ENCODE measurements at regions not wholly inside any gene's neighbourhood (a gene's known extent, or its start where the extent isn't known, plus 50 kb on each side); places are given as distances from the start of the nearest gene placed in this dataset.

DNA sequence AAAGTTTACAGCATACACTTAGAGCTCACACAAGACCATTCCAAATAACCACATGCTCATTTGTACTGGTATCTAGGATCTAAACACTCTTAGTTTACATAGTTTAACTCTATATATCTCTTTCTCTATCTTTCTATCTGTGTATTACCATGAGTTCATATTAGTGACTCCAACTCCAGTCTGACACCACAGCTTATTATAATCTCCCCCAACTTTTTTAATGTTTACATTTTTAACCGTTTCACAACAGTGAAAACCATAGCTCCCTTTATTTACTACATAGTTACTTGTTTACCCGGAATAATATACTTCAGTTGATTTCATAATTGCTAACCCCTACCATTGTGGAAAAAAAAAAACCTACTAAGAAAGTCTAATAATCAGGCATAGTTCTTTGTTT is 362.4 kb upstream of the RGS17 start:
- ATAC-seq: no peak
- TF ChIP-seq ZNF8 (CRISPR knock-in tag; IDR thresholded peaks at IDR 0.05) (no peak), ZFP30 (CRISPR knock-in tag; IDR thresholded peaks at IDR 0.05) (no peak), ARNTL (CRISPR knock-in tag; IDR thresholded peaks at IDR 0.05; ENCODE audit: borderline replicate concordance, low read depth) (no peak), TCF4 (CRISPR knock-in tag; IDR thresholded peaks at IDR 0.05; ENCODE audit: borderline replicate concordance) (no peak), TSHZ2 (CRISPR knock-in tag; IDR thresholded peaks at IDR 0.05) (no peak)

GRCh38 chr6:153489479-153489878 is 358.4 kb upstream of the RGS17 start:
- TF ChIP-seq ISL1 (CRISPR knock-in tag; IDR thresholded peaks at IDR 0.05) (peak; percentile 84), TCF4 (CRISPR knock-in tag; IDR thresholded peaks at IDR 0.05; ENCODE audit: borderline replicate concordance) (peak; percentile 65; the same call in 1 of the 2 replicates), ESRRG (CRISPR knock-in tag; IDR thresholded peaks at IDR 0.05) (no peak), TSHZ2 (CRISPR knock-in tag; IDR thresholded peaks at IDR 0.05) (peak; percentile 54)
- TF ChIP-seq, protein P1, sequence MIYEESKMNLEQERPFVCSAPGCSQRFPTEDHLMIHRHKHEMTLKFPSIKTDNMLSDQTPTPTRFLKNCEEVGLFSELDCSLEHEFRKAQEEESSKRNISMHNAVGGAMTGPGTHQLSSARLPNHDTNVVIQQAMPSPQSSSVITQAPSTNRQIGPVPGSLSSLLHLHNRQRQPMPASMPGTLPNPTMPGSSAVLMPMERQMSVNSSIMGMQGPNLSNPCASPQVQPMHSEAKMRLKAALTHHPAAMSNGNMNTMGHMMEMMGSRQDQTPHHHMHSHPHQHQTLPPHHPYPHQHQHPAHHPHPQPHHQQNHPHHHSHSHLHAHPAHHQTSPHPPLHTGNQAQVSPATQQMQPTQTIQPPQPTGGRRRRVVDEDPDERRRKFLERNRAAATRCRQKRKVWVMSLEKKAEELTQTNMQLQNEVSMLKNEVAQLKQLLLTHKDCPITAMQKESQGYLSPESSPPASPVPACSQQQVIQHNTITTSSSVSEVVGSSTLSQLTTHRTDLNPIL (CRISPR knock-in tag; IDR thresholded peaks at IDR 0.05; ENCODE audit: low read depth): no peak
- ATAC-seq: no peak

DNA sequence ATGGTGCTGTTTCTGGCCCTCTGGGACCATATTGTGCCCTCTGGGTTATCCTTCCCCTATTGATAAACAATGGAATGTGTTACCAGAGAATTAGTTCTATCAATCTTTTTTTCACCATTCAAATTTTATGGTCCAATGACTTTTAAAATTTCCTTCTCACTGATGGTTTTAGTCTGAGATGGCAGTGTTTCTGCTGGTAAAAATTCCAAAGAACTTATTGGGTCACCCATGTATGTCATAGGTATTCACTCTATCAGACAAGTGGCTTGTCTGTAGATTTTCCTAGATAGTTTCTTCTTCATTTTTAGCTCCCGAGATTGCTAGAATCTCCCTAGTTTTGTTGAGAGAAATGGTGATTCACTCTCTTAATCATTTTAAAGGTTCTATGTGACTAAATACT is 357.2 kb upstream of the RGS17 start:
- TF ChIP-seq OSR1 (CRISPR knock-in tag; IDR thresholded peaks at IDR 0.05) (no peak), TSHZ2 (CRISPR knock-in tag; IDR thresholded peaks at IDR 0.05) (no peak), PATZ1 (CRISPR knock-in tag; IDR thresholded peaks at IDR 0.05; ENCODE audit: borderline replicate concordance) (no peak), ZFP30 (CRISPR knock-in tag; IDR thresholded peaks at IDR 0.05) (no peak), RARB (CRISPR knock-in tag; IDR thresholded peaks at IDR 0.05) (no peak), ARNTL (CRISPR knock-in tag; IDR thresholded peaks at IDR 0.05; ENCODE audit: borderline replicate concordance, low read depth) (no peak), GLIS3 (CRISPR knock-in tag; IDR thresholded peaks at IDR 0.05) (no peak), SNAI2 (CRISPR knock-in tag; IDR thresholded peaks at IDR 0.05) (no peak), ZFP3 (CRISPR knock-in tag; IDR thresholded peaks at IDR 0.05) (no peak), ESRRG (CRISPR knock-in tag; IDR thresholded peaks at IDR 0.05) (no peak), ZNF70 (CRISPR knock-in tag; IDR thresholded peaks at IDR 0.05) (no peak)
- TF ChIP-seq, protein P2, sequence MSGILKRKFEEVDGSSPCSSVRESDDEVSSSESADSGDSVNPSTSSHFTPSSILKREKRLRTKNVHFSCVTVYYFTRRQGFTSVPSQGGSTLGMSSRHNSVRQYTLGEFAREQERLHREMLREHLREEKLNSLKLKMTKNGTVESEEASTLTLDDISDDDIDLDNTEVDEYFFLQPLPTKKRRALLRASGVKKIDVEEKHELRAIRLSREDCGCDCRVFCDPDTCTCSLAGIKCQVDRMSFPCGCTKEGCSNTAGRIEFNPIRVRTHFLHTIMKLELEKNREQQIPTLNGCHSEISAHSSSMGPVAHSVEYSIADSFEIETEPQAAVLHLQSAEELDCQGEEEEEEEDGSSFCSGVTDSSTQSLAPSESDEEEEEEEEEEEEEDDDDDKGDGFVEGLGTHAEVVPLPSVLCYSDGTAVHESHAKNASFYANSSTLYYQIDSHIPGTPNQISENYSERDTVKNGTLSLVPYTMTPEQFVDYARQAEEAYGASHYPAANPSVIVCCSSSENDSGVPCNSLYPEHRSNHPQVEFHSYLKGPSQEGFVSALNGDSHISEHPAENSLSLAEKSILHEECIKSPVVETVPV (CRISPR knock-in tag; IDR thresholded peaks at IDR 0.05): no peak
- no peak for ATAC-seq
